Central memory CD8-positive, alpha-beta T cell (primary cell): ENCODE measurements at regions not wholly inside any gene's neighbourhood (a gene's known extent, or its start where the extent isn't known, plus 50 kb on each side); places are given as distances from the start of the nearest gene placed in this dataset.
A peak's percentile ranks its signal among the peaks of the same experiment; 100 is the strongest.
"Not testable (repeated sequence)": the region's sequence is repeated elsewhere in the genome, so short reads cannot be mapped to it uniquely, and the experiment has no call there.

Experiments used
- ATAC-seq: fragments of 150-1000 bp; cut with Tn5 transposase; replicated peaks from 2 replicates; pipeline ENCODE4 v1.10.0; 2022; ENCODE audit warnings: mild to moderate bottlenecking, moderate FRiP score, moderate number of reproducible peaks; ENCODE audit not compliant: poor library complexity, severe bottlenecking; ENCODE audit errors: extremely low read depth
- DNase-seq, 2 donors: peaks; one replicate each; pipeline ENCODE4 v3.0.0; 2021; ENCODE audit warnings: low spot score in 2 of 2
- H3K27ac Mint-ChIP-seq: one replicate; pipeline ENCODE4 v1.8.0; 2022; ENCODE audit warnings: low read depth, mild to moderate bottlenecking, moderate library complexity, mixed read lengths
- H3K27me3 Mint-ChIP-seq: one replicate; pipeline ENCODE4 v1.8.0; 2022; ENCODE audit warnings: mixed read lengths
- H3K36me3 Mint-ChIP-seq: one replicate; pipeline ENCODE4 v1.8.0; 2022; ENCODE audit warnings: mild to moderate bottlenecking, moderate library complexity, mixed read lengths; ENCODE audit not compliant: insufficient read depth
- H3K4me1 Mint-ChIP-seq: one replicate; pipeline ENCODE4 v1.8.0; 2022; ENCODE audit warnings: mixed read lengths
- H3K4me3 Mint-ChIP-seq: one replicate; pipeline ENCODE4 v1.8.0; 2022; ENCODE audit warnings: mild to moderate bottlenecking, moderate library complexity, mixed read lengths
- H3K9me3 Mint-ChIP-seq: one replicate; pipeline ENCODE4 v1.8.0; 2022; ENCODE audit warnings: mixed read lengths

DNA sequence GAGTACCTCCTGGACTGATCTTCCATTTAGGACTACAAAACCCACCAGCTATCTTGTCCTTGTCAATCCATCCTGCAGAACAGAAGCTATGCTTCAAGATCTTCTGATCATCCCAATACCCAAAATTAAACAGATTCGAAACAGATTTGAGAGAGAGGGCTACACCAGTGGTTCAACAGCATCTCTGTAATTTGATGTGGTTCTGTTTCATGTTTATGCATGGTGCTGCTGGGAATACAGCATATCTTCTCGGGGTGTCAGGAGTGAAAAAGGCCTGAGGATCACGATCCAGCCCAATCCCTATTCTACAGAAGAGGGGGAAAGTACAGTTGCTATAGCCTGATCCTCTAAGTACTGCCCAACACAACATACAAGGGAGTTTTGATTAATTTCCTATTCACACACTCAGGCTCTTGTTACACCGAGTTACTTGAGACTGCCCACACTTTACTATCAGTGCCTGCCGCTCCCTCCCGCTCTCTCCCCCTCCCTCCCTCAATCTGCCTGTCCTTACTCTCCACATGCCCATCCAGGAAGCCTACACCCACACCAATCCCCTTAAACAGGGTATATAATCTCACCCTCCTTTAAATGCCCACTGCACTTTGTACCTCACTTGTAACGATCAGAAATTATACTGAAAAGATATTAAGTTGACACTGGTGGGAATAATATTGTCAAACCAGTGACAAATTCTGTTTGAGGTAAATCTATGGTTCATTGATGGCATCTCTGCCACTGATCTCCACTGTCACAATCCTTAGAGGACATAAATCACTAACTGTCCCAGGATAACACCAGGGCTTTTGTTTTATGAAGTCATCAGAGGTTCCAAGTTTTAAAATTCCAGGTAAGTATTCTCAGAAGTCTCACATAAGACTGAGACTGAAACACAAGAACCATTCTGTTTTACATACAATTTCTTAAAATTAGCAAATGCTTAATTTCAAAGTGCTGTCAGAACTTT is 89.3 kb upstream of the PLEKHM1 start:
- no peaks in the 10 kb centered on the region for H3K9me3 Mint-ChIP-seq
- no peak overlapping the region for H3K27ac Mint-ChIP-seq
- H3K4me1 Mint-ChIP-seq, result peaks cover 64% of the 10 kb centered on the region
- peaks cover 31% of the 10 kb centered on the region for H3K36me3 Mint-ChIP-seq
- DNase-seq (no peak), ATAC-seq (no peak)
- H3K27me3 Mint-ChIP-seq, result no peaks in the 10 kb centered on the region
- no peak overlapping the region for H3K4me3 Mint-ChIP-seq

DNA sequence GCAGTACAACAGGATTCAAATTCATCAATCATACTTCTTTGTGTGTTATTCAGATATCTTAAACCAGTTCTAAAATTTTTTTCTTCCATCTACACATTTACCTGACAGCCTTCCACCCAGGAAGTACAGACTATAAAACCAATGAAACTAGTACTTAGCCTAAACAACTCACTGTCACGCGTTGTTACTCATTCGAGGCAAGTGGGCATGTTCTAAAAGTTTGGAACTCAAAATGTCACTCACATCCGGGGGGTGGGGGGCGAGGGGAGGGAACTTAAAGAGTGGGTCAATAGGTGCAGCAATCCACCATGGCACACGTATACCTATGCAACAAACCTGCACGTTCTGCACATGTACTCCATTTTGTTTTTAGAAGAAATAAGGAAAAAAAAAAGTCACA is 90.4 kb upstream of the PLEKHM1 start:
- peaks cover 62% of the 10 kb centered on the region for H3K4me1 Mint-ChIP-seq
- no peak overlapping the region for H3K27ac Mint-ChIP-seq
- ATAC-seq (no peak), DNase-seq (no peak)
- H3K9me3 Mint-ChIP-seq, result no peaks in the 10 kb centered on the region
- H3K27me3 Mint-ChIP-seq, result no peaks in the 10 kb centered on the region
- no peak overlapping the region for H3K4me3 Mint-ChIP-seq
- H3K36me3 Mint-ChIP-seq, result peaks cover 32% of the 10 kb centered on the region

DNA sequence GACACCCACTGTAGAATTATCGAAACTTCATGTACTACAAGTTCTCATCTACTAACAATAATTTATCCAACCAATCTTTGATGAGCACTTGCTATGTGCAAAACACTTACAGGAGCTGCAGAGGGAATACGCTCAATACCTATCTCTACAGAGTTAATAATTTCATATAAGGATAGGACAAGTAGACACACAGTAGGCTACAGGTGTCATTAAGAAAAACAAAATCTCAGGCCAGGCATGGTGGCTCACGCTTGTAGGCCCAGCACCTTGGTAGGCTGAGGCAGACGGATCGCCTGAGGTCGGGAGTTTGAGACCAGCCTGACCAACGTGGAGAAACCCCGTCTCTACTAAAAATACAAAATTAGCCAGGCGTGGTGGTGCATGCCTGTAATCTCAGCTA is 91.3 kb upstream of the PLEKHM1 start:
- Mint-ChIP-seq H3K4me3 (no peak overlapping the region), H3K36me3 (peaks cover 32% of the 10 kb centered on the region), H3K27me3 (no peaks in the 10 kb centered on the region), H3K4me1 (peaks cover 53% of the 10 kb centered on the region), H3K27ac (no peak overlapping the region), H3K9me3 (no peaks in the 10 kb centered on the region)
- ATAC-seq (no peak), DNase-seq (no peak)

GRCh38 chr17:45584092-45585036 is 93.8 kb upstream of the PLEKHM1 start:
- Mint-ChIP-seq H3K36me3 (peaks cover 36% of the 10 kb centered on the region), H3K9me3 (no peaks in the 10 kb centered on the region), H3K4me3 (peak overlapping the region; percentile 95), H3K27ac (peak overlapping the region; percentile 97), H3K27me3 (no peaks in the 10 kb centered on the region), H3K4me1 (peaks cover 34% of the 10 kb centered on the region)
- ATAC-seq (peak; percentile 68), DNase-seq (peak; percentile 61 to 66)

DNA sequence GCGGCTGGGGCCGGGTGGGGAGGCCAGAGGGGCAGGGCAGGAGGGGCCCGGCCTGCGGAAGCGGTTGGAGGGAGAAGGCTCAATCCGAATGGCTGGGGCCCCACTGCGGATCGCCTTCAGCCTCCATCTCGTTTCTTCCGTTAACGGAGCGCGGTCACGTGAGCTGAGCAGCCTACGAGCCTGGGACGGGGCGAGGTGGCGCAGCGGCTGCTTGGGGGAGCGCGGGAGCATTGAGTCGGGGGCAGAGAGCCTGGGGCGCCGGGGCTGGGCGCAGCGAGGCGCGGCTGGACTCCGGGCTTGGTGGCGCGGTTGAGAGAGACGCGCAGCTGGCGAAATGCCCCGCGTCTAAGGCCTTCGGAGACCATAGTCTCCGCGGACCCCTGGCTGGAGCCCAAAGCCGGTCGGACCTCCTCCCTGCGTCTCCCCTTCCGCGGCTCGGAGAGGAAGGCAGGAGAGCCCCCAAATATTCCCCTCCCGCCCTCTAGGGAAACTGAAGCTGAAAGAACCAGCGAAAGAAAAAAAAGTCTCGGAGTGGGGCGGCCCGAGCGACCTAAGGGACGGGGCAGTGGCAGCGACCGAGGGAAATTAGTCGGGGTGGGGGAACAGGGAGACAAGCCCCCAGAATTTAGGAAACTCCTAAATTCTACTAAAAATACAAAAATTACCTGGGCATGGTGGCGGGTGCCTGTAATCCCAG is 94.7 kb upstream of the PLEKHM1 start:
- peaks cover 36% of the 10 kb centered on the region for H3K36me3 Mint-ChIP-seq
- H3K9me3 Mint-ChIP-seq, H3K27me3 Mint-ChIP-seq: not testable (repeated sequence)
- ATAC-seq (peak; percentile 86), DNase-seq (peak; percentile 58 to 67)
- H3K4me1 Mint-ChIP-seq, result peaks cover 25% of the 10 kb centered on the region
- peak overlapping the region; percentile 97 for H3K27ac Mint-ChIP-seq
- H3K4me3 Mint-ChIP-seq, result peak overlapping the region; percentile 95

- Mint-ChIP-seq H3K4me1 (peaks cover 20% of the 10 kb centered on the region), H3K4me3 (peak overlapping the region; percentile 95), H3K36me3 (peaks cover 33% of the 10 kb centered on the region), H3K27ac (peak overlapping the region; percentile 97)
- H3K9me3 Mint-ChIP-seq, DNase-seq, ATAC-seq, H3K27me3 Mint-ChIP-seq: not testable (repeated sequence)
Observed at GRCh38 chr17:45585794-45586650, 95.5 kb upstream of the PLEKHM1 start.

GRCh38 chr17:45586651-45586934 is 96.1 kb upstream of the PLEKHM1 start:
- not testable (repeated sequence) for H3K4me3 Mint-ChIP-seq, H3K27ac Mint-ChIP-seq, ATAC-seq, DNase-seq, H3K27me3 Mint-ChIP-seq, H3K9me3 Mint-ChIP-seq
- Mint-ChIP-seq H3K36me3 (peaks cover 29% of the 10 kb centered on the region), H3K4me1 (peaks cover 19% of the 10 kb centered on the region)

GRCh38 chr17:45592433-45592923 is 102.0 kb upstream of the PLEKHM1 start:
- ATAC-seq, result peak; percentile 73
- peak; percentile 41 to 47 for DNase-seq
- not testable (repeated sequence) for H3K27ac Mint-ChIP-seq, H3K27me3 Mint-ChIP-seq, H3K9me3 Mint-ChIP-seq, H3K4me1 Mint-ChIP-seq, H3K4me3 Mint-ChIP-seq
- peaks cover 12% of the 10 kb centered on the region for H3K36me3 Mint-ChIP-seq

- H3K4me1 Mint-ChIP-seq, H3K9me3 Mint-ChIP-seq, H3K27me3 Mint-ChIP-seq, H3K27ac Mint-ChIP-seq, DNase-seq, ATAC-seq, H3K36me3 Mint-ChIP-seq, H3K4me3 Mint-ChIP-seq: not testable (repeated sequence)
Observed at GRCh38 chr17:45596347-45596746, 105.8 kb upstream of the PLEKHM1 start.

- H3K4me3 Mint-ChIP-seq, result peak overlapping the region; percentile 38
- DNase-seq, result peak in 1 of 2 donors; percentile 36
Observed at GRCh38 chr17:45600052-45601012, 109.8 kb upstream of the PLEKHM1 start.

GRCh38 chr17:45601013-45601412 is 110.5 kb upstream of the PLEKHM1 start:
- not testable (repeated sequence) for ATAC-seq, DNase-seq, H3K9me3 Mint-ChIP-seq, H3K36me3 Mint-ChIP-seq, H3K4me1 Mint-ChIP-seq, H3K27me3 Mint-ChIP-seq, H3K27ac Mint-ChIP-seq, H3K4me3 Mint-ChIP-seq

More at GRCh38 chr17:45600052-45601012, 109.8 kb upstream of the PLEKHM1 start:
- not testable (repeated sequence) for H3K36me3 Mint-ChIP-seq, H3K4me1 Mint-ChIP-seq, H3K9me3 Mint-ChIP-seq, H3K27me3 Mint-ChIP-seq
- peak overlapping the region; percentile 71 for H3K27ac Mint-ChIP-seq
- ATAC-seq, result peak; percentile 96
